ENCODE measurements at regions not wholly inside any gene's neighbourhood (a gene's known extent, or its start where the extent isn't known, plus 50 kb on each side); places are given as distances from the start of the nearest gene placed in this dataset.

- TF ChIP-seq CTCF (IDR thresholded peaks at IDR 0.05; ENCODE audit: low read depth, low read length), result no peak
- H3K4me3 ChIP-seq (ENCODE audit: low read depth, low read length), result no peak overlapping the region
Measured at GRCh38 chr5:175216991-175217390, 227.0 kb downstream of the DRD1 start.

- H3K4me3 ChIP-seq (ENCODE audit: low read depth, low read length), result no peak overlapping the region
- TF ChIP-seq CTCF (IDR thresholded peaks at IDR 0.05; ENCODE audit: low read depth, low read length), result no peak
Measured at GRCh38 chr5:175215906-175216305, 228.1 kb downstream of the DRD1 start.

GRCh38 chr5:175214152-175214551 lies 229.8 kb downstream of the DRD1 start:
- H3K4me3 ChIP-seq (ENCODE audit: low read depth, low read length), result no peak overlapping the region
- TF ChIP-seq CTCF (IDR thresholded peaks at IDR 0.05; ENCODE audit: low read depth, low read length), result no peak

- TF ChIP-seq CTCF (IDR thresholded peaks at IDR 0.05; ENCODE audit: low read depth, low read length), result no peak
- no peak overlapping the region for H3K4me3 ChIP-seq (ENCODE audit: low read depth, low read length)
Measured at GRCh38 chr5:175211956-175212756, 231.8 kb downstream of the DRD1 start.

GRCh38 chr5:175207321-175208040 lies 236.5 kb downstream of the DRD1 start:
- H3K4me3 ChIP-seq (ENCODE audit: low read depth, low read length), result no peak overlapping the region
- TF ChIP-seq CTCF (IDR thresholded peaks at IDR 0.05; ENCODE audit: low read depth, low read length), result no peak

GRCh38 chr5:175206669-175207068 lies 237.3 kb downstream of the DRD1 start:
- no peak overlapping the region for H3K4me3 ChIP-seq (ENCODE audit: low read depth, low read length)
- TF ChIP-seq CTCF (IDR thresholded peaks at IDR 0.05; ENCODE audit: low read depth, low read length), result no peak

GRCh38 chr5:175202463-175203068 lies 241.4 kb downstream of the DRD1 start:
- no peak for TF ChIP-seq CTCF (IDR thresholded peaks at IDR 0.05; ENCODE audit: low read depth, low read length)
- H3K4me3 ChIP-seq (ENCODE audit: low read depth, low read length), result no peak overlapping the region
